ENCODE measurements at regions not wholly inside any gene's neighbourhood (a gene's known extent, or its start where the extent isn't known, plus 50 kb on each side); places are given as distances from the start of the nearest gene placed in this dataset.

- TF ChIP-seq ZFX (IDR thresholded peaks at IDR 0.05) (no peak), CTCF (conservative IDR thresholded peaks at IDR 0.05) (no peak)
- no peak overlapping the region for H3K27ac ChIP-seq
These were observed 259.5 kb downstream of the GLI2 start for GRCh38 chr2:120995152-120995551.

- TF ChIP-seq ZFX (IDR thresholded peaks at IDR 0.05) (no peak), CTCF (conservative IDR thresholded peaks at IDR 0.05) (no peak)
These were observed 260.1 kb downstream of the GLI2 start for GRCh38 chr2:120995656-120996190.

GRCh38 chr2:120999377-121000097, 263.9 kb downstream of the GLI2 start:
- no peak overlapping the region for H3K27ac ChIP-seq
- no peak for TF ChIP-seq CTCF (conservative IDR thresholded peaks at IDR 0.05)
- TF ChIP-seq ZFX (IDR thresholded peaks at IDR 0.05): no peak

More at GRCh38 chr2:120995656-120996190, 260.1 kb downstream of the GLI2 start:
- H3K27ac ChIP-seq: no peak overlapping the region

- no peak for TF ChIP-seq ZFX (IDR thresholded peaks at IDR 0.05)
- no peak for TF ChIP-seq CTCF (conservative IDR thresholded peaks at IDR 0.05)
- no peak overlapping the region for H3K27ac ChIP-seq
These were observed 265.1 kb downstream of the GLI2 start for GRCh38 chr2:121000804-121001203.

- TF ChIP-seq CTCF (conservative IDR thresholded peaks at IDR 0.05) (no peak), ZFX (IDR thresholded peaks at IDR 0.05) (no peak)
- H3K27ac ChIP-seq: no peak overlapping the region
These were observed 266.0 kb downstream of the GLI2 start for GRCh38 chr2:121001641-121002040.

GRCh38 chr2:121002597-121002996, 266.9 kb downstream of the GLI2 start:
- no peak overlapping the region for H3K27ac ChIP-seq
- TF ChIP-seq ZFX (IDR thresholded peaks at IDR 0.05) (no peak), CTCF (conservative IDR thresholded peaks at IDR 0.05) (no peak)

GRCh38 chr2:121003391-121003790, 267.7 kb downstream of the GLI2 start:
- TF ChIP-seq ZFX (IDR thresholded peaks at IDR 0.05) (no peak), CTCF (conservative IDR thresholded peaks at IDR 0.05) (no peak)

More at GRCh38 chr2:121003391-121003790, 267.7 kb downstream of the GLI2 start:
- no peak overlapping the region for H3K27ac ChIP-seq

Data from C4-2B (cell line).